ENCODE measurements at regions not wholly inside any gene's neighbourhood (a gene's known extent, or its start where the extent isn't known, plus 50 kb on each side); places are given as distances from the start of the nearest gene placed in this dataset.

- TF ChIP-seq CTCF (IDR thresholded peaks at IDR 0.05; ENCODE audit: low read depth, low read length, missing input control) = no peak
- no peak for TF ChIP-seq NR2F2 (IDR thresholded peaks at IDR 0.05)
- TF ChIP-seq TAF1 (conservative IDR thresholded peaks at IDR 0.05) = no peak
- TF ChIP-seq, protein P1, sequence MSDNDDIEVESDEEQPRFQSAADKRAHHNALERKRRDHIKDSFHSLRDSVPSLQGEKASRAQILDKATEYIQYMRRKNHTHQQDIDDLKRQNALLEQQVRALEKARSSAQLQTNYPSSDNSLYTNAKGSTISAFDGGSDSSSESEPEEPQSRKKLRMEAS (IDR thresholded peaks at IDR 0.05) = no peak
- TF ChIP-seq JUND (IDR thresholded peaks at IDR 0.05) = no peak
- TF ChIP-seq YY1 (IDR thresholded peaks at IDR 0.05) = no peak
- TF ChIP-seq SP1 (IDR thresholded peaks at IDR 0.05) = no peak
- TF ChIP-seq RAD21 (IDR thresholded peaks at IDR 0.05) = no peak
- no peak for TF ChIP-seq GABPA (IDR thresholded peaks at IDR 0.05 in 1 of 2, conservative IDR thresholded peaks at IDR 0.05 in 1 of 2)
- TF ChIP-seq REST (IDR thresholded peaks at IDR 0.05) = no peak
- no peak for TF ChIP-seq ZBTB33 (IDR thresholded peaks at IDR 0.05)
- TF ChIP-seq HNF4G (IDR thresholded peaks at IDR 0.05) = no peak
These were observed 292.2 kb downstream of the GABRG1 start for GRCh38 chr4:45831692-45832091.

Measured in liver (tissue), 3 donors.